RCC 7860 (cell line): ENCODE measurements at regions not wholly inside any gene's neighbourhood (a gene's known extent, or its start where the extent isn't known, plus 50 kb on each side); places are given as distances from the start of the nearest gene placed in this dataset.
"Not testable (repeated sequence)": the region's sequence is repeated elsewhere in the genome, so short reads cannot be mapped to it uniquely, and the experiment has no call there.

Source experiments
- DNase-seq: peaks from one replicate; pipeline ENCODE4 v3.0.0-alpha.2; 2015; ENCODE audit warnings: low spot score
- FAIRE-seq: peaks from 2 replicates; lab custom pipeline; 2012; peaks lifted over from hg19 to GRCh38; lab: Jason Lieb, UNC

- FAIRE-seq, DNase-seq: not testable (repeated sequence)
Measured at GRCh38 chr16:59944041-59944440, 1209.9 kb upstream of the GOT2 start.

- no peak for FAIRE-seq
- DNase-seq: no peak
Measured at GRCh38 chr16:59941594-59941993, 1207.5 kb upstream of the GOT2 start.

GRCh38 chr16:59920054-59920453 is 1185.9 kb upstream of the GOT2 start:
- FAIRE-seq: no peak
- no peak for DNase-seq

GRCh38 chr16:59913666-59914065 is 1179.5 kb upstream of the GOT2 start:
- DNase-seq (no peak), FAIRE-seq (no peak)

- FAIRE-seq: no peak
- no peak for DNase-seq
Measured at GRCh38 chr16:59909262-59909661, 1175.1 kb upstream of the GOT2 start.

GRCh38 chr16:59907611-59908010 is 1173.5 kb upstream of the GOT2 start:
- DNase-seq: no peak

GRCh38 chr16:59905606-59906005 is 1171.5 kb upstream of the GOT2 start:
- DNase-seq (no peak), FAIRE-seq (no peak)

More at GRCh38 chr16:59907611-59908010, 1173.5 kb upstream of the GOT2 start:
- FAIRE-seq: no peak

GRCh38 chr16:59905131-59905530 is 1171.0 kb upstream of the GOT2 start:
- DNase-seq (no peak), FAIRE-seq (no peak)

GRCh38 chr16:59899940-59900339 is 1165.8 kb upstream of the GOT2 start:
- no peak for DNase-seq

GRCh38 chr16:59892376-59892775 is 1158.3 kb upstream of the GOT2 start:
- DNase-seq (no peak), FAIRE-seq (no peak)

More at GRCh38 chr16:59899940-59900339, 1165.8 kb upstream of the GOT2 start:
- no peak for FAIRE-seq

GRCh38 chr16:59887856-59888255 is 1153.7 kb upstream of the GOT2 start:
- FAIRE-seq: no peak
- DNase-seq: no peak

- DNase-seq (no peak), FAIRE-seq (no peak)
Measured at GRCh38 chr16:59886021-59886420, 1151.9 kb upstream of the GOT2 start.

- FAIRE-seq (no peak), DNase-seq (no peak)
Measured at GRCh38 chr16:59881376-59881775, 1147.3 kb upstream of the GOT2 start.

- no peak for FAIRE-seq
- DNase-seq: no peak
Measured at GRCh38 chr16:59880611-59881010, 1146.5 kb upstream of the GOT2 start.

GRCh38 chr16:59878999-59879398 is 1144.9 kb upstream of the GOT2 start:
- FAIRE-seq: no peak
- no peak for DNase-seq

GRCh38 chr16:59878479-59878878 is 1144.4 kb upstream of the GOT2 start:
- DNase-seq: no peak
- FAIRE-seq: no peak

GRCh38 chr16:59864981-59865666 is 1131.0 kb upstream of the GOT2 start:
- DNase-seq (no peak), FAIRE-seq (no peak)

GRCh38 chr16:59859676-59860402 is 1125.7 kb upstream of the GOT2 start:
- FAIRE-seq: no peak
- no peak for DNase-seq

- no peak for FAIRE-seq
- DNase-seq: no peak
Measured at GRCh38 chr16:59854846-59855439, 1120.8 kb upstream of the GOT2 start.

- FAIRE-seq (no peak), DNase-seq (no peak)
Measured at GRCh38 chr16:59849716-59850115, 1115.6 kb upstream of the GOT2 start.

- DNase-seq (no peak), FAIRE-seq (no peak)
Measured at GRCh38 chr16:59848296-59848695, 1114.2 kb upstream of the GOT2 start.

GRCh38 chr16:59840169-59840568 is 1106.1 kb upstream of the GOT2 start:
- DNase-seq (no peak), FAIRE-seq (no peak)
